Epithelial cell of esophagus (primary cell): ENCODE measurements at regions not wholly inside any gene's neighbourhood (a gene's known extent, or its start where the extent isn't known, plus 50 kb on each side); places are given as distances from the start of the nearest gene placed in this dataset.

Experiments
- DNase-seq: peaks from one replicate; pipeline ENCODE4 v3.0.0; 2010; ENCODE audit warnings: low read depth
- H3K4me3 ChIP-seq: 2 replicates; pipeline ENCODE4 v1.5.1; 2011; ENCODE audit warnings: mild to moderate bottlenecking, low read length, control low read depth
- CTCF ChIP-seq: IDR thresholded peaks from 2 replicates; pipeline ENCODE4 v1.5.1; 2011; ENCODE audit warnings: low read depth, mild to moderate bottlenecking, low read length, control low read depth, inconsistent platforms; ENCODE audit not compliant: insufficient read depth; ENCODE audit errors: missing control alignments

- no peak for TF ChIP-seq CTCF
- DNase-seq = peak; percentile 63
- H3K4me3 ChIP-seq = no peak overlapping the region
These were observed 330.9 kb upstream of the C2CD4B start for GRCh38 chr15:62495670-62496614.

GRCh38 chr15:62497356-62497755 is 332.3 kb upstream of the C2CD4B start:
- DNase-seq = no peak
- no peak for TF ChIP-seq CTCF
- H3K4me3 ChIP-seq = no peak overlapping the region

GRCh38 chr15:62498278-62498677 is 333.2 kb upstream of the C2CD4B start:
- no peak for TF ChIP-seq CTCF
- no peak overlapping the region for H3K4me3 ChIP-seq
- DNase-seq = no peak

- no peak overlapping the region for H3K4me3 ChIP-seq
- TF ChIP-seq CTCF = no peak
- DNase-seq = no peak
These were observed 333.6 kb upstream of the C2CD4B start for GRCh38 chr15:62498712-62499111.

GRCh38 chr15:62500325-62500724 is 335.2 kb upstream of the C2CD4B start:
- TF ChIP-seq CTCF = no peak
- no peak overlapping the region for H3K4me3 ChIP-seq
- DNase-seq = no peak

GRCh38 chr15:62502451-62502850 is 337.4 kb upstream of the C2CD4B start:
- no peak overlapping the region for H3K4me3 ChIP-seq
- no peak for TF ChIP-seq CTCF
- no peak for DNase-seq

GRCh38 chr15:62503451-62503850 is 338.4 kb upstream of the C2CD4B start:
- no peak overlapping the region for H3K4me3 ChIP-seq
- no peak for DNase-seq
- TF ChIP-seq CTCF = no peak
